Neural progenitor cell (in vitro differentiated cells): ENCODE measurements at regions not wholly inside any gene's neighbourhood (a gene's known extent, or its start where the extent isn't known, plus 50 kb on each side); places are given as distances from the start of the nearest gene placed in this dataset.

ENCODE experiments used
- DNase-seq: peaks from one replicate; pipeline ENCODE4 v3.0.0-alpha.2; 2016; ENCODE audit warnings: low spot score
- H2AFZ ChIP-seq: fragments of 200-600 bp; sonication (generic); replicated peaks from 2 replicates; pipeline ENCODE4 v1.6.1; 2016; ENCODE audit warnings: antibody characterized with exemption
- H3F3A ChIP-seq: fragments of 200-600 bp; sonication (generic); 2 replicates; pipeline ENCODE4 v1.6.1; 2016; ENCODE audit warnings: antibody characterized with exemption, low read depth
- H3K27ac ChIP-seq: fragments of 200-600 bp; sonication (generic); 2 replicates; pipeline ENCODE4 v1.5.1; 2016; ENCODE audit warnings: mild to moderate bottlenecking
- H3K27me3 ChIP-seq: fragments of 200-600 bp; sonication (generic); 2 replicates; pipeline ENCODE4 v1.6.1; 2016; ENCODE audit warnings: mild to moderate bottlenecking, moderate library complexity
- H3K36me3 ChIP-seq: fragments of 200-600 bp; sonication (generic); 2 replicates; pipeline ENCODE4 v1.5.1; 2016
- H3K4me1 ChIP-seq: fragments of 200-600 bp; sonication (generic); 2 replicates; pipeline ENCODE4 v1.6.1; 2016; ENCODE audit warnings: mixed run types
- H3K4me2 ChIP-seq: fragments of 200-600 bp; sonication (generic); 2 replicates; pipeline ENCODE4 v1.6.1; 2016
- H3K4me3 ChIP-seq: fragments of 200-600 bp; sonication (generic); 2 replicates; pipeline ENCODE4 v1.5.1; 2016
- H3K79me2 ChIP-seq: fragments of 200-600 bp; sonication (generic); 2 replicates; pipeline ENCODE4 v1.6.1; 2016; ENCODE audit warnings: low read depth
- H3K9ac ChIP-seq: fragments of 200-600 bp; sonication (generic); 2 replicates; pipeline ENCODE4 v1.6.1; 2016
- H3K9me3 ChIP-seq: fragments of 200-600 bp; sonication (generic); 2 replicates; pipeline ENCODE4 v1.5.1; 2016; ENCODE audit warnings: low read depth
- H4K20me1 ChIP-seq: fragments of 200-600 bp; sonication (generic); 2 replicates; pipeline ENCODE4 v1.6.1; 2016; ENCODE audit warnings: low read depth
- H3K27ac Mint-ChIP-seq: 3 replicates; pipeline ENCODE4 v1.8.0; 2021; ENCODE audit warnings: mixed read lengths
- H3K27me3 Mint-ChIP-seq: 2 replicates; pipeline ENCODE4 v1.8.0; 2022; ENCODE audit warnings: low read depth, mild to moderate bottlenecking, inconsistent platforms, moderate library complexity, mixed read lengths; ENCODE audit not compliant: insufficient read depth
- H3K36me3 Mint-ChIP-seq: 3 replicates; pipeline ENCODE4 v1.8.0; 2021; ENCODE audit warnings: mixed read lengths
- H3K4me1 Mint-ChIP-seq: 3 replicates; pipeline ENCODE4 v1.8.0; 2021; ENCODE audit warnings: mixed read lengths
- H3K4me3 Mint-ChIP-seq: 3 replicates; pipeline ENCODE4 v1.8.0; 2021; ENCODE audit warnings: mild to moderate bottlenecking, moderate library complexity, mixed read lengths
- H3K9me3 Mint-ChIP-seq: 3 replicates; pipeline ENCODE4 v1.8.0; 2020; ENCODE audit warnings: mixed read lengths
- CTCF ChIP-seq: fragments of 200-600 bp; sonication (generic); IDR thresholded peaks from 2 replicates; pipeline ENCODE4 v1.5.1; 2017; ENCODE audit warnings: antibody characterized with exemption, mild to moderate bottlenecking
- EZH2 ChIP-seq: fragments of 200-600 bp; sonication (generic); IDR thresholded peaks from 2 replicates; pipeline ENCODE4 v1.6.1; 2017; ENCODE audit warnings: antibody characterized with exemption, mild to moderate bottlenecking, moderate library complexity
- EZH2phosphoT487 ChIP-seq: fragments of 200-600 bp; sonication (generic); IDR thresholded peaks from 2 replicates; pipeline ENCODE4 v1.6.1; 2017; ENCODE audit warnings: antibody characterized with exemption

GRCh38 chr10:47178537-47179290 is 121.3 kb upstream of the GDF10 start:
- no peak for DNase-seq
- Mint-ChIP-seq H3K9me3 (no peaks in the 10 kb centered on the region), H3K27ac (no peak overlapping the region), H3K27me3 (peaks cover 5% of the 10 kb centered on the region), H3K4me1 (peaks cover 24% of the 10 kb centered on the region), H3K36me3 (no peaks in the 10 kb centered on the region), H3K4me3 (no peak overlapping the region)
- Histone ChIP-seq H3K9me3 (no peaks in the 10 kb centered on the region), H3K4me1 (peaks cover 20% of the 10 kb centered on the region), H3K79me2 (no peaks in the 10 kb centered on the region), H3K4me3 (no peak overlapping the region), H3K9ac (no peak overlapping the region), H4K20me1 (peaks cover 7% of the 10 kb centered on the region), H3K4me2 (no peak overlapping the region), H3F3A (peaks cover 29% of the 10 kb centered on the region), H3K36me3 (no peaks in the 10 kb centered on the region), H2AFZ (no peak overlapping the region), H3K27me3 (no peaks in the 10 kb centered on the region), H3K27ac (no peak overlapping the region)
- TF ChIP-seq EZH2phosphoT487 (no peak), EZH2 (no peak), CTCF (no peak)

- no peaks in the 10 kb centered on the region for H3K9me3 ChIP-seq
- peaks cover 7% of the 10 kb centered on the region for H4K20me1 ChIP-seq
- H3K9ac ChIP-seq: no peak overlapping the region
- H2AFZ ChIP-seq: no peak overlapping the region
- DNase-seq: no peak
- Mint-ChIP-seq H3K36me3 (no peaks in the 10 kb centered on the region), H3K4me3 (no peak overlapping the region), H3K27me3 (peaks cover 5% of the 10 kb centered on the region), H3K27ac (no peak overlapping the region), H3K4me1 (peaks cover 20% of the 10 kb centered on the region), H3K9me3 (no peaks in the 10 kb centered on the region)
- H3K27me3 ChIP-seq: no peaks in the 10 kb centered on the region
- H3K36me3 ChIP-seq: no peaks in the 10 kb centered on the region
- no peak overlapping the region for H3K4me2 ChIP-seq
- H3K27ac ChIP-seq: no peak overlapping the region
- TF ChIP-seq EZH2phosphoT487 (no peak), CTCF (no peak), EZH2 (no peak)
- peaks cover 20% of the 10 kb centered on the region for H3K4me1 ChIP-seq
- peaks cover 29% of the 10 kb centered on the region for H3F3A ChIP-seq
- H3K4me3 ChIP-seq: no peak overlapping the region
- no peaks in the 10 kb centered on the region for H3K79me2 ChIP-seq
Observed at GRCh38 chr10:47179291-47179647, 120.7 kb upstream of the GDF10 start.

- Histone ChIP-seq H3K9me3 (no peaks in the 10 kb centered on the region), H3K4me3 (no peak overlapping the region), H3K36me3 (no peaks in the 10 kb centered on the region), H2AFZ (no peak overlapping the region), H3K4me2 (no peak overlapping the region), H3K27me3 (no peaks in the 10 kb centered on the region), H3K4me1 (peaks cover 2% of the 10 kb centered on the region), H3F3A (peaks cover 11% of the 10 kb centered on the region), H3K79me2 (no peaks in the 10 kb centered on the region), H3K9ac (no peak overlapping the region), H4K20me1 (no peaks in the 10 kb centered on the region), H3K27ac (no peak overlapping the region)
- Mint-ChIP-seq H3K36me3 (no peaks in the 10 kb centered on the region), H3K4me3 (no peak overlapping the region), H3K4me1 (peaks cover under 1% of the 10 kb centered on the region), H3K9me3 (no peaks in the 10 kb centered on the region), H3K27me3 (peaks cover 5% of the 10 kb centered on the region), H3K27ac (no peak overlapping the region)
- TF ChIP-seq EZH2 (no peak), EZH2phosphoT487 (no peak), CTCF (no peak)
- peak; percentile 21 for DNase-seq
Observed at GRCh38 chr10:47181052-47181849, 118.7 kb upstream of the GDF10 start.
